MM.1S (cell line): ENCODE measurements at regions not wholly inside any gene's neighbourhood (a gene's known extent, or its start where the extent isn't known, plus 50 kb on each side); places are given as distances from the start of the nearest gene placed in this dataset.

Experiments
- DNase-seq: peaks from one replicate; pipeline ENCODE4 v3.0.0-alpha.2; 2015
- H2AFZ ChIP-seq: fragments of 300-600 bp; sonication (generic); 2 replicates; pipeline ENCODE4 v1.6.0; 2016; ENCODE audit warnings: antibody characterized with exemption, low read length
- H3F3A ChIP-seq: fragments of 300-600 bp; sonication (generic); 2 replicates; pipeline ENCODE4 v1.6.1; 2016; ENCODE audit warnings: mild to moderate bottlenecking, antibody characterized with exemption, low read length, moderate library complexity, mixed read lengths; ENCODE audit not compliant: insufficient read depth
- H3K27ac ChIP-seq: fragments of 300-600 bp; sonication (generic); 2 replicates; pipeline ENCODE4 v1.5.1; 2016; ENCODE audit warnings: mild to moderate bottlenecking, low read length
- H3K27me3 ChIP-seq: fragments of 300-600 bp; sonication (generic); replicated peaks from 2 replicates; pipeline ENCODE4 v1.6.0; 2016; ENCODE audit warnings: low read length; ENCODE audit not compliant: insufficient read depth
- H3K36me3 ChIP-seq: fragments of 300-600 bp; sonication (generic); replicated peaks from 2 replicates; pipeline ENCODE4 v1.6.1; 2016; ENCODE audit warnings: mild to moderate bottlenecking, low read length, mixed read lengths; ENCODE audit not compliant: insufficient read depth
- H3K4me1 ChIP-seq: fragments of 300-600 bp; sonication (generic); 2 replicates; pipeline ENCODE4 v1.6.1; 2016; ENCODE audit warnings: low read length, mixed read lengths
- H3K4me2 ChIP-seq: fragments of 300-600 bp; sonication (generic); 2 replicates; pipeline ENCODE4 v1.6.0; 2016; ENCODE audit warnings: low read depth, low read length
- H3K4me3 ChIP-seq: fragments of 300-600 bp; sonication (generic); 2 replicates; pipeline ENCODE4 v1.5.1; 2016; ENCODE audit warnings: low read length, mixed read lengths
- H3K79me2 ChIP-seq: fragments of 300-600 bp; sonication (generic); 2 replicates; pipeline ENCODE4 v1.6.1; 2016; ENCODE audit warnings: mixed run types, low read length, mixed read lengths
- H3K9ac ChIP-seq: fragments of 300-600 bp; sonication (generic); 2 replicates; pipeline ENCODE4 v1.6.1; 2016; ENCODE audit warnings: low read length, mixed read lengths
- H3K9me2 ChIP-seq: fragments of 300-600 bp; sonication (generic); replicated peaks from 2 replicates; pipeline ENCODE4 v1.6.1; 2016; ENCODE audit warnings: mild to moderate bottlenecking, low read length, mixed read lengths; ENCODE audit not compliant: insufficient read depth
- H3K9me3 ChIP-seq: fragments of 300-600 bp; sonication (generic); replicated peaks from 2 replicates; pipeline ENCODE4 v1.6.1; 2016; ENCODE audit warnings: mild to moderate bottlenecking, low read length, mixed read lengths; ENCODE audit not compliant: insufficient read depth
- H4K20me1 ChIP-seq: fragments of 300-600 bp; sonication (generic); 2 replicates; pipeline ENCODE4 v1.6.1; 2016; ENCODE audit warnings: mild to moderate bottlenecking, low read length, moderate library complexity, mixed read lengths; ENCODE audit not compliant: insufficient read depth
- EZH2 ChIP-seq: fragments of 300-600 bp; sonication (generic); optimal IDR thresholded peaks from 2 replicates; pipeline ENCODE3; 2017; ENCODE audit warnings: low read depth, mild to moderate bottlenecking, antibody characterized with exemption, low read length, mixed read lengths
- EZH2phosphoT487 ChIP-seq: fragments of 300-600 bp; sonication (generic); IDR thresholded peaks from 2 replicates; pipeline ENCODE4 v1.6.1; 2018; ENCODE audit warnings: antibody characterized with exemption, low read length
- TF ChIP-seq, protein P1 (sequence below): fragments of 300-600 bp; sonication (generic); IDR thresholded peaks from 2 replicates; pipeline ENCODE4 v1.5.1; 2016; ENCODE audit warnings: antibody characterized with exemption, low read length, mixed read lengths

DNA sequence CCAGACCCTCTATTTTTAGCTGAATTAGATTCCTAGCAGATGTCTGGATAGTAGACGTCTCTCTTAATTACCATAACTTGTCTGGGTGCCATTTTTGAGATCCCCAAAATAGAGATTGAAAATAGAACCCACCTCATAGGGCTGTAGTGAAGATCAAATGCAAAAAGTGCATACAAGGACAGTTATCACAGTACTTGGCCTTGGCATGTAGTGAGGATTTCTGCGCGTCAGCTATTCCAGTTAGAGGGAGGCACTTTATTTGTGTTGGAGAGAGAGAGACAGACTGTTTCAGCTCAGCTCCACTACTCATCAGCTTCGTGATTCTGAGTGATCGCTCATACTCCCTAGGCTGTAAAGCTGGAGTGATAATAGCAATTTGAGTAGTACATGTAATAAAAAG lies 59.6 kb upstream of the CDH13 start:
- no peaks in the 10 kb centered on the region for H3K4me1 ChIP-seq
- H4K20me1 ChIP-seq = no peaks in the 10 kb centered on the region
- H2AFZ ChIP-seq = no peak overlapping the region
- H3K27ac ChIP-seq = no peak overlapping the region
- no peak overlapping the region for H3K9ac ChIP-seq
- DNase-seq = no peak
- no peaks in the 10 kb centered on the region for H3F3A ChIP-seq
- H3K27me3 ChIP-seq = no peaks in the 10 kb centered on the region
- no peak overlapping the region for H3K4me3 ChIP-seq
- no peaks in the 10 kb centered on the region for H3K36me3 ChIP-seq
- H3K9me2 ChIP-seq = no peaks in the 10 kb centered on the region
- TF ChIP-seq, protein P1, sequence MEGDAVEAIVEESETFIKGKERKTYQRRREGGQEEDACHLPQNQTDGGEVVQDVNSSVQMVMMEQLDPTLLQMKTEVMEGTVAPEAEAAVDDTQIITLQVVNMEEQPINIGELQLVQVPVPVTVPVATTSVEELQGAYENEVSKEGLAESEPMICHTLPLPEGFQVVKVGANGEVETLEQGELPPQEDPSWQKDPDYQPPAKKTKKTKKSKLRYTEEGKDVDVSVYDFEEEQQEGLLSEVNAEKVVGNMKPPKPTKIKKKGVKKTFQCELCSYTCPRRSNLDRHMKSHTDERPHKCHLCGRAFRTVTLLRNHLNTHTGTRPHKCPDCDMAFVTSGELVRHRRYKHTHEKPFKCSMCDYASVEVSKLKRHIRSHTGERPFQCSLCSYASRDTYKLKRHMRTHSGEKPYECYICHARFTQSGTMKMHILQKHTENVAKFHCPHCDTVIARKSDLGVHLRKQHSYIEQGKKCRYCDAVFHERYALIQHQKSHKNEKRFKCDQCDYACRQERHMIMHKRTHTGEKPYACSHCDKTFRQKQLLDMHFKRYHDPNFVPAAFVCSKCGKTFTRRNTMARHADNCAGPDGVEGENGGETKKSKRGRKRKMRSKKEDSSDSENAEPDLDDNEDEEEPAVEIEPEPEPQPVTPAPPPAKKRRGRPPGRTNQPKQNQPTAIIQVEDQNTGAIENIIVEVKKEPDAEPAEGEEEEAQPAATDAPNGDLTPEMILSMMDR = no peak
- no peak for TF ChIP-seq EZH2phosphoT487
- no peak for TF ChIP-seq EZH2
- no peaks in the 10 kb centered on the region for H3K9me3 ChIP-seq
- no peaks in the 10 kb centered on the region for H3K79me2 ChIP-seq
- H3K4me2 ChIP-seq = no peak overlapping the region

DNA sequence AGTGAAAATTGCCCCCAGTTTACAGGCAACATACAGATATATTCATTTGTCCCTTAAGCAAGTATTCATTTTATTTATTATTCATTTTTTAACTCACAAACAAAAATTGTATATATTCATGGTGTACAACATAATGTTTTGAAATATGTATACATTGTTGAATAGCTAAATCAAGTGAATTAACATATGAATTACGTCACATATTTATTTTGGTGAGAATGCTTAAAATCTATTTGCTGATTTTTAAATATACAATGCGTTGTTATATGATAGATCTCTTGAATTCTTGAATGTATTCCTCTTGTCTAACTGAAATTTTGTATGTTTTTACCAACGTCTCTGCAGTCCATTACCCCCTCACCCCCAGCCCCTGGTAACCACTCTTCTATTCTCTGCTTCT lies 63.4 kb upstream of the CDH13 start:
- H4K20me1 ChIP-seq = no peaks in the 10 kb centered on the region
- H3K9ac ChIP-seq = no peak overlapping the region
- H3F3A ChIP-seq = no peaks in the 10 kb centered on the region
- TF ChIP-seq EZH2phosphoT487 (no peak), EZH2 (no peak)
- TF ChIP-seq, protein P1 = no peak
- no peak for DNase-seq
- H3K9me2 ChIP-seq = no peaks in the 10 kb centered on the region
- H3K4me3 ChIP-seq = no peak overlapping the region
- H3K79me2 ChIP-seq = no peaks in the 10 kb centered on the region
- H3K9me3 ChIP-seq = no peaks in the 10 kb centered on the region
- no peak overlapping the region for H2AFZ ChIP-seq
- H3K4me2 ChIP-seq = no peak overlapping the region
- no peaks in the 10 kb centered on the region for H3K4me1 ChIP-seq
- no peak overlapping the region for H3K27ac ChIP-seq
- no peaks in the 10 kb centered on the region for H3K27me3 ChIP-seq
- no peaks in the 10 kb centered on the region for H3K36me3 ChIP-seq

- H3K9me3 ChIP-seq = no peaks in the 10 kb centered on the region
- no peak overlapping the region for H3K4me3 ChIP-seq
- H3K27ac ChIP-seq = no peak overlapping the region
- no peaks in the 10 kb centered on the region for H3K36me3 ChIP-seq
- H3K4me2 ChIP-seq = no peak overlapping the region
- no peaks in the 10 kb centered on the region for H3K9me2 ChIP-seq
- H2AFZ ChIP-seq = no peak overlapping the region
- H3F3A ChIP-seq = no peaks in the 10 kb centered on the region
- TF ChIP-seq EZH2 (no peak), EZH2phosphoT487 (no peak)
- TF ChIP-seq, protein P1 = no peak
- no peaks in the 10 kb centered on the region for H3K79me2 ChIP-seq
- H3K9ac ChIP-seq = no peak overlapping the region
- no peaks in the 10 kb centered on the region for H3K4me1 ChIP-seq
- no peaks in the 10 kb centered on the region for H3K27me3 ChIP-seq
- H4K20me1 ChIP-seq = no peaks in the 10 kb centered on the region
- no peak for DNase-seq
These were observed 64.5 kb upstream of the CDH13 start for GRCh38 chr16:82562183-82562683.
